Tibial nerve (tissue), 3 donors: ENCODE measurements at regions not wholly inside any gene's neighbourhood (a gene's known extent, or its start where the extent isn't known, plus 50 kb on each side); places are given as distances from the start of the nearest gene placed in this dataset.
"Not testable (repeated sequence)": the region's sequence is repeated elsewhere in the genome, so short reads cannot be mapped to it uniquely, and the experiment has no call there.

Experiments used
- CTCF ChIP-seq, 5 experiments: fragments of 200-600 bp in 3 of 5; fragments of 450-650 bp in 2 of 5; sonication (generic) in 3 of 5; IDR thresholded peaks; one replicate each; pipeline ENCODE4 v1.5.1; 2016 to 2019; ENCODE audit warnings: antibody characterized with exemption in 5 of 5, mild to moderate bottlenecking in 3 of 5, moderate library complexity in 2 of 5
- POLR2A ChIP-seq, 2 donors: fragments of 450-650 bp; IDR thresholded peaks; one replicate each; pipeline ENCODE4 v1.6.1; 2017; ENCODE audit warnings: antibody characterized with exemption in 2 of 2, mild to moderate bottlenecking in 2 of 2, moderate library complexity in 2 of 2

- TF ChIP-seq CTCF, POLR2A (IDR thresholded peaks at IDR 0.05): not testable (repeated sequence)
These were observed 109.8 kb downstream of the SEPTIN7 start for GRCh38 chr7:35910621-35911020.
